ENCODE measurements at regions not wholly inside any gene's neighbourhood (a gene's known extent, or its start where the extent isn't known, plus 50 kb on each side); places are given as distances from the start of the nearest gene placed in this dataset.

GRCh38 chr17:33838281-33838680 is 416.8 kb upstream of the CCL2 start:
- Mint-ChIP-seq H3K9me3 (no peaks in the 10 kb centered on the region), H3K27ac (no peak overlapping the region), H3K4me1 (no peaks in the 10 kb centered on the region), H3K4me3 (no peak overlapping the region), H3K36me3 (no peaks in the 10 kb centered on the region), H3K27me3 (ENCODE audit: low read depth) (peaks cover 49% of the 10 kb centered on the region)
- TF ChIP-seq, protein P1, sequence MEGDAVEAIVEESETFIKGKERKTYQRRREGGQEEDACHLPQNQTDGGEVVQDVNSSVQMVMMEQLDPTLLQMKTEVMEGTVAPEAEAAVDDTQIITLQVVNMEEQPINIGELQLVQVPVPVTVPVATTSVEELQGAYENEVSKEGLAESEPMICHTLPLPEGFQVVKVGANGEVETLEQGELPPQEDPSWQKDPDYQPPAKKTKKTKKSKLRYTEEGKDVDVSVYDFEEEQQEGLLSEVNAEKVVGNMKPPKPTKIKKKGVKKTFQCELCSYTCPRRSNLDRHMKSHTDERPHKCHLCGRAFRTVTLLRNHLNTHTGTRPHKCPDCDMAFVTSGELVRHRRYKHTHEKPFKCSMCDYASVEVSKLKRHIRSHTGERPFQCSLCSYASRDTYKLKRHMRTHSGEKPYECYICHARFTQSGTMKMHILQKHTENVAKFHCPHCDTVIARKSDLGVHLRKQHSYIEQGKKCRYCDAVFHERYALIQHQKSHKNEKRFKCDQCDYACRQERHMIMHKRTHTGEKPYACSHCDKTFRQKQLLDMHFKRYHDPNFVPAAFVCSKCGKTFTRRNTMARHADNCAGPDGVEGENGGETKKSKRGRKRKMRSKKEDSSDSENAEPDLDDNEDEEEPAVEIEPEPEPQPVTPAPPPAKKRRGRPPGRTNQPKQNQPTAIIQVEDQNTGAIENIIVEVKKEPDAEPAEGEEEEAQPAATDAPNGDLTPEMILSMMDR (IDR thresholded peaks at IDR 0.05; ENCODE audit: unreplicated experiment), result no peak
- DNase-seq (ENCODE audit: low spot score in 2 of 2, unreplicated experiment in 2 of 2), result no peak

DNA sequence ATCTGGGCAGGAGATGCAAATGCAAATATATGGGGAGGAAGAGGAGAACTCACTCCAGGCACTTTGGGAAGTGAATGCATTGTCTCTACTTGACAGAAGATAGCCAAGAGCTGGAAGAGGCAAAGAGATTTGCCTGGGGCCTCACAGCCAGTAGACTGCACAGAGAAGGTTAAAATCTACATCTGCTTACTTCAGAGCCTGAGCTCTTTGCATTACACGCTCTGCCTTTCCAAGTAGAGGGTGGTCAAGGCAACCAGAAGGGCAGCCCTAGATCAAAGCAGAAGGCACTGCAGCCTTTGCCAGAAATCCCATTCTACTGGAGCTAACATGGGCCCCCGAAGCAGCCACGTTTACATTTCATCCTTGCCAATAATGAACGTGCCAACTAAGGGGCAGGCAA is 407.2 kb upstream of the CCL2 start:
- H3K27me3 Mint-ChIP-seq (ENCODE audit: low read depth), result peaks cover 53% of the 10 kb centered on the region
- no peak overlapping the region for H3K27ac Mint-ChIP-seq
- no peak for DNase-seq (ENCODE audit: low spot score in 2 of 2, unreplicated experiment in 2 of 2)
- no peaks in the 10 kb centered on the region for H3K9me3 Mint-ChIP-seq
- H3K36me3 Mint-ChIP-seq, result no peaks in the 10 kb centered on the region
- no peak overlapping the region for H3K4me3 Mint-ChIP-seq
- no peaks in the 10 kb centered on the region for H3K4me1 Mint-ChIP-seq
- TF ChIP-seq, protein P1 (IDR thresholded peaks at IDR 0.05; ENCODE audit: unreplicated experiment), result no peak

DNA sequence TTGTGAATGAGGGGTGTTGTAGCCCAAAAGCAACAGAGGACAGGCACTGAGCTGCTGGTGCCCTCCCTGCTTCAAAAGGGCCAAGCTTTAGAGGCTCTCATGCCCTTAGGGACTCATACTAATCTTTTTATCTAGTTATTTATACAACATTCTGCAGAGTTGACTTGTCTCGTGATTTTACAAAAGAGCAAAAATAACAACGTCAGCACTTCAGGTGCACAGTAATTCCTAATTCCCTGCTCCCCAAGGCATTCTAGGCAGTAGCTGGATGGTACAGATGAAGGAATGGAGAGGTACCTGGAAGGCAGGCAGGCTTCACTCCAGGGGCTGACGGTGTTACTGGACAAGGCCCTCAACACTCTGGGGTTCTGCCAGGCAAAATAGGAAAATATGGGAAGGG is 406.7 kb upstream of the CCL2 start:
- Mint-ChIP-seq H3K4me1 (no peaks in the 10 kb centered on the region), H3K27ac (no peak overlapping the region), H3K9me3 (no peaks in the 10 kb centered on the region), H3K27me3 (ENCODE audit: low read depth) (peaks cover 57% of the 10 kb centered on the region), H3K36me3 (no peaks in the 10 kb centered on the region), H3K4me3 (no peak overlapping the region)
- no peak for DNase-seq (ENCODE audit: low spot score in 2 of 2, unreplicated experiment in 2 of 2)
- TF ChIP-seq, protein P1 (IDR thresholded peaks at IDR 0.05; ENCODE audit: unreplicated experiment), result no peak

DNA sequence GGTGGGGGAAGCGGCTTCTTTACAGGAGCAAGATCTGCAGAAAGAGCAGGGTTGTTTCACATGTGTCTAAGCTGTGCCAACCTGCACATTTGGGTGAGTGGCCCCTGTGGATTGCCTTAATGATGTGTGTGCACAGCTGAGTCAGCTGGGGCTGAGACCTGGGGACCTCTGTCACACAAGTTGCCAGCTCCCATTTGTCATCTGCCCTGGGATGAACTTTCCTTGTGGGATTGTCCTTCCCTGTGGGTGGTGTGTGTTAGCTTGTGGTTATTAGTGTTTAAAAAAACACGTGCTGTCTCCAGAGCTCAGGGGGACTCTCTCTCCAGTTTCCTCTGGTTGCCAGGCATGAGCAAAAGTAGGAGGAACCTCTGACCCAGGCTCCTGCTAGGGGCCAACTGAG is 400.5 kb upstream of the CCL2 start:
- Mint-ChIP-seq H3K36me3 (no peaks in the 10 kb centered on the region), H3K9me3 (no peaks in the 10 kb centered on the region), H3K27me3 (ENCODE audit: low read depth) (peaks cover 68% of the 10 kb centered on the region), H3K4me3 (no peak overlapping the region), H3K4me1 (no peaks in the 10 kb centered on the region), H3K27ac (no peak overlapping the region)
- no peak for DNase-seq (ENCODE audit: low spot score in 2 of 2, unreplicated experiment in 2 of 2)
- TF ChIP-seq, protein P1 (IDR thresholded peaks at IDR 0.05; ENCODE audit: unreplicated experiment), result no peak

- Mint-ChIP-seq H3K4me1 (no peaks in the 10 kb centered on the region), H3K4me3 (no peak overlapping the region), H3K9me3 (no peaks in the 10 kb centered on the region), H3K36me3 (no peaks in the 10 kb centered on the region), H3K27ac (no peak overlapping the region), H3K27me3 (ENCODE audit: low read depth) (peaks cover 70% of the 10 kb centered on the region)
- TF ChIP-seq, protein P1 (IDR thresholded peaks at IDR 0.05; ENCODE audit: unreplicated experiment), result no peak
- no peak for DNase-seq (ENCODE audit: low spot score in 2 of 2, unreplicated experiment in 2 of 2)
Observed at GRCh38 chr17:33858121-33858520, 397.0 kb upstream of the CCL2 start.

DNA sequence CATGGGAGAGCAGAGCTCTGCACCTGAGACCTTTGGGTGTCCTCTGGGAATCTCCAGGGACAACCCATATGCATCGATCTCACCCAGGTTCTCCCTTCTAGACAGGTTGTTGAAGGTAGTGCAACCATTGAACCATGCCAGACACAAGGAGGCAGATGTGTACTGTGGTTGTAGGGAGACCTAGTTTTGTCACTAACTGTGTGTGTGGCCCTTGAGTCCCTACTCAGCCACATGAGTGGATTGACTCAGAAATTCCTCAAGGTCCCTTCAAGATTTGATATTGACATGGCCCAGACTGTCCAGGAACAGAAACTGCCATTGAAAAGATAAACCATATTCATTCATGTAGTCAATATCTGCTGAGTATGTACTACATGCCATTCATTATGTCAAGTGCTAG is 396.4 kb upstream of the CCL2 start:
- no peaks in the 10 kb centered on the region for H3K36me3 Mint-ChIP-seq
- DNase-seq (ENCODE audit: low spot score in 2 of 2, unreplicated experiment in 2 of 2), result no peak
- no peaks in the 10 kb centered on the region for H3K4me1 Mint-ChIP-seq
- no peak overlapping the region for H3K27ac Mint-ChIP-seq
- no peak overlapping the region for H3K4me3 Mint-ChIP-seq
- no peaks in the 10 kb centered on the region for H3K9me3 Mint-ChIP-seq
- peaks cover 70% of the 10 kb centered on the region for H3K27me3 Mint-ChIP-seq (ENCODE audit: low read depth)
- TF ChIP-seq, protein P1 (IDR thresholded peaks at IDR 0.05; ENCODE audit: unreplicated experiment), result no peak

Data from mesothelial cell of epicardium (in vitro differentiated cells).